GM06990 (cell line): ENCODE measurements at regions not wholly inside any gene's neighbourhood (a gene's known extent, or its start where the extent isn't known, plus 50 kb on each side); places are given as distances from the start of the nearest gene placed in this dataset.

Experiments used
- DNase-seq: peaks from one replicate; pipeline ENCODE4 v3.0.0-alpha.2; 2011; ENCODE audit not compliant: insufficient read length; ENCODE audit errors: extremely low read depth
- H3K27me3 ChIP-seq: replicated peaks from 2 replicates; pipeline ENCODE4 v1.6.0; 2011; ENCODE audit warnings: low read length; ENCODE audit not compliant: control insufficient read depth, insufficient read depth
- H3K36me3 ChIP-seq: 2 replicates; pipeline ENCODE4 v1.5.1; 2011; ENCODE audit warnings: low read length; ENCODE audit not compliant: control insufficient read depth, insufficient read depth
- H3K4me3 ChIP-seq: replicated peaks from 2 replicates; pipeline ENCODE4 v1.5.1; 2011; ENCODE audit warnings: low read depth, mild to moderate bottlenecking, control low read depth, low read length
- CTCF ChIP-seq: IDR thresholded peaks from 2 replicates; pipeline ENCODE4 v1.5.1; 2011; ENCODE audit warnings: low read length, control low read depth, mild to moderate bottlenecking, inconsistent platforms; ENCODE audit not compliant: insufficient read depth, poor library complexity, severe bottlenecking

- no peak overlapping the region for H3K4me3 ChIP-seq
- no peak for DNase-seq
- no peaks in the 10 kb centered on the region for H3K27me3 ChIP-seq
- no peaks in the 10 kb centered on the region for H3K36me3 ChIP-seq
- TF ChIP-seq CTCF = no peak
Observed at GRCh38 chr13:82822935-82823334, 1059.3 kb downstream of the SLITRK1 start.

- Histone ChIP-seq H3K27me3 (no peaks in the 10 kb centered on the region), H3K4me3 (no peak overlapping the region), H3K36me3 (no peaks in the 10 kb centered on the region)
- TF ChIP-seq CTCF = no peak
- DNase-seq = no peak
Observed at GRCh38 chr13:82817133-82817532, 1065.1 kb downstream of the SLITRK1 start.

- DNase-seq = no peak
- Histone ChIP-seq H3K27me3 (no peaks in the 10 kb centered on the region), H3K36me3 (no peaks in the 10 kb centered on the region), H3K4me3 (no peak overlapping the region)
- no peak for TF ChIP-seq CTCF
Observed at GRCh38 chr13:82815791-82816190, 1066.5 kb downstream of the SLITRK1 start.

- DNase-seq = no peak
- no peak for TF ChIP-seq CTCF
- Histone ChIP-seq H3K27me3 (no peaks in the 10 kb centered on the region), H3K4me3 (no peak overlapping the region), H3K36me3 (no peaks in the 10 kb centered on the region)
Observed at GRCh38 chr13:82803341-82803740, 1078.9 kb downstream of the SLITRK1 start.

GRCh38 chr13:82802528-82802927 lies 1079.7 kb downstream of the SLITRK1 start:
- no peak overlapping the region for H3K4me3 ChIP-seq
- TF ChIP-seq CTCF = no peak
- DNase-seq = no peak
- H3K36me3 ChIP-seq = no peaks in the 10 kb centered on the region
- no peaks in the 10 kb centered on the region for H3K27me3 ChIP-seq

- TF ChIP-seq CTCF = no peak
- Histone ChIP-seq H3K4me3 (no peak overlapping the region), H3K27me3 (no peaks in the 10 kb centered on the region), H3K36me3 (no peaks in the 10 kb centered on the region)
- DNase-seq = no peak
Observed at GRCh38 chr13:82800391-82800790, 1081.9 kb downstream of the SLITRK1 start.
